Breast epithelium (tissue), 4 donors: ENCODE measurements at regions not wholly inside any gene's neighbourhood (a gene's known extent, or its start where the extent isn't known, plus 50 kb on each side); places are given as distances from the start of the nearest gene placed in this dataset.

Experiments used
- DNase-seq, 2 donors: peaks; one replicate each; pipeline ENCODE4 v3.0.0-alpha.2; 2019; ENCODE audit warnings: low spot score in 2 of 2
- H3K27ac ChIP-seq, 2 donors: fragments of 200-600 bp; sonication (generic) in 1 of 2; one replicate each; pipeline ENCODE4 v1.5.1; 2016 to 2019; ENCODE audit warnings: mild to moderate bottlenecking in 1 of 2
- H3K27me3 ChIP-seq, 2 donors: fragments of 200-600 bp; sonication (generic) in 1 of 2; one replicate each; pipeline versions ENCODE4 v1.5.1 to v1.6.0; 2017 to 2019; ENCODE audit warnings: control low read depth in 1 of 2, mild to moderate bottlenecking in 1 of 2
- H3K36me3 ChIP-seq: fragments of 200-600 bp; one replicate; pipeline ENCODE4 v1.5.1; 2019
- H3K4me1 ChIP-seq, 2 donors: fragments of 200-600 bp; sonication (generic); one replicate each; pipeline ENCODE4 v1.5.1; 2016 to 2019; ENCODE audit warnings: control low read depth in 1 of 2
- H3K4me3 ChIP-seq, 3 donors: fragments of 200-600 bp; sonication (generic); 1 replicate in 2 of 3; 2 replicates in 1 of 3; pipeline ENCODE4 v1.5.1; 2016 to 2019; ENCODE audit warnings: mild to moderate bottlenecking in 3 of 3, moderate library complexity in 2 of 3
- H3K9me3 ChIP-seq, 2 donors: fragments of 200-600 bp; sonication (generic) in 1 of 2; one replicate each; pipeline ENCODE4 v1.5.1; 2016 to 2019; ENCODE audit warnings: control low read depth in 1 of 2
- POLR2A ChIP-seq: fragments of 450-650 bp; IDR thresholded peaks from one replicate; pipeline ENCODE4 v1.6.1; 2016; ENCODE audit warnings: antibody characterized with exemption, mild to moderate bottlenecking, moderate library complexity
- POLR2AphosphoS5 ChIP-seq, 3 donors: sonication (generic); formaldehyde crosslinking; IDR thresholded peaks; one replicate each; pipeline ENCODE4 v1.6.1; 2017; ENCODE audit warnings: antibody characterized with exemption in 3 of 3
- intact Hi-C: fragments of 100-400 bp; cut with DNase I; formaldehyde crosslinking; loops from one replicate; pipeline ENCODE4 v1.15.1; 2023; ENCODE audit warnings: low total_unique reads
- TF ChIP-seq, protein P1 (sequence below), 3 donors: fragments of 450-650 bp; IDR thresholded peaks; one replicate each; pipeline ENCODE4 v1.5.1; 2016 to 2017; ENCODE audit warnings: antibody characterized with exemption in 3 of 3, mild to moderate bottlenecking in 3 of 3, moderate library complexity in 3 of 3

DNA sequence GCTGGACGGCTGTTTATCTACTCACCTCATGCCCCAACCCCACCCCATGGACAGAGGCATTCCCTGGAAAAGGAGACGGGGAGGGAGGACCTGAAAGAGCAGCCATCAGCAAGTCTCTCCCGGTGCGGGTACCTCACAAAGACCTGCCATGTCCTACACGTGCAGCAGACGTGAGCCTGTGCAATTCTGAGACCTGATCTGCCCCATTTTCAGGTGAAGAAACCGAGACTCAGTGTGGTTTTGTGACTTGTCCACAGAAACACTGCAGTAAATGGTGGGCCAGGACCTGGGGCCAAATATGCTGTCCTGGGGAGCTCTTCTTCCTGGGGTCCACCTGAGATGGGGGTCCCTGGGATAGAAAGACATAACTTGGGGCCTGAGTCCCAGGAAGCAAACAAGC, 137.0 kb upstream of the LINGO1 start:
- TF ChIP-seq POLR2A (no peak), POLR2AphosphoS5 (IDR thresholded peaks at IDR 0.05) (no peak)
- TF ChIP-seq, protein P1, sequence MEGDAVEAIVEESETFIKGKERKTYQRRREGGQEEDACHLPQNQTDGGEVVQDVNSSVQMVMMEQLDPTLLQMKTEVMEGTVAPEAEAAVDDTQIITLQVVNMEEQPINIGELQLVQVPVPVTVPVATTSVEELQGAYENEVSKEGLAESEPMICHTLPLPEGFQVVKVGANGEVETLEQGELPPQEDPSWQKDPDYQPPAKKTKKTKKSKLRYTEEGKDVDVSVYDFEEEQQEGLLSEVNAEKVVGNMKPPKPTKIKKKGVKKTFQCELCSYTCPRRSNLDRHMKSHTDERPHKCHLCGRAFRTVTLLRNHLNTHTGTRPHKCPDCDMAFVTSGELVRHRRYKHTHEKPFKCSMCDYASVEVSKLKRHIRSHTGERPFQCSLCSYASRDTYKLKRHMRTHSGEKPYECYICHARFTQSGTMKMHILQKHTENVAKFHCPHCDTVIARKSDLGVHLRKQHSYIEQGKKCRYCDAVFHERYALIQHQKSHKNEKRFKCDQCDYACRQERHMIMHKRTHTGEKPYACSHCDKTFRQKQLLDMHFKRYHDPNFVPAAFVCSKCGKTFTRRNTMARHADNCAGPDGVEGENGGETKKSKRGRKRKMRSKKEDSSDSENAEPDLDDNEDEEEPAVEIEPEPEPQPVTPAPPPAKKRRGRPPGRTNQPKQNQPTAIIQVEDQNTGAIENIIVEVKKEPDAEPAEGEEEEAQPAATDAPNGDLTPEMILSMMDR (IDR thresholded peaks at IDR 0.05) = no peak
- H3K36me3 ChIP-seq = no peaks in the 10 kb centered on the region
- no peaks in the 10 kb centered on the region for H3K4me1 ChIP-seq
- intact Hi-C loops = no loop called here
- H3K27ac ChIP-seq = no peak overlapping the region
- no peaks in the 10 kb centered on the region for H3K9me3 ChIP-seq
- no peak overlapping the region for H3K4me3 ChIP-seq
- peaks cover 0 to 7% of the 10 kb centered on the region in 2 donors for H3K27me3 ChIP-seq
- DNase-seq = no peak

DNA sequence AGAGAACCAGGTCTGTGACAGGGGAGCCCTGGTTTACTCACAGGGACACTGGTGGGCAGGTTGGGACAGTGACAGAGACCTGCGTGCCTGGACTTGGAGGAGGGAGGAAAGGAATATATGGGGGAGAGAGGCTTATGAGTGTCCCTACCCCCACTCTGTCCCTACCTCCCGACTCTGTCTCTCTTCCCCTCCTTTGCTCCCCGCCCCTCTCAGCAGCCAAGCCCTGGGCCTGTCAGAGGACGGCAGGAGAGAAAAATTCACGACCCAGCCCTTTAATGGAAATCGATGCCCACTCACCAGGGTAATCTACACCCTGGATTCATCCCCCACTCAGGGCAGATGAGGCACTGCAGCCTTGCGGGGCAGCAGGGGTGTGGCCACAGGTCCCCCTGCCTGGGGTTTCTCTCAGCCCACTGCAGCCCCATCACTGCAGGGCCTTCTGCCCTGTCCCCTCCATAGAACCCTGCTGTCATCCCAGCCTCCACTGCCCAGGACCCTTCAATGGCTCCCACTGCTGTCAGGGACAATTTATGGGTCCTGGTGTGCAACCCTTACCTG, 135.9 kb upstream of the LINGO1 start:
- Histone ChIP-seq H3K4me1 (no peaks in the 10 kb centered on the region), H3K9me3 (no peaks in the 10 kb centered on the region), H3K4me3 (no peak overlapping the region), H3K27ac (no peak overlapping the region), H3K27me3 (peaks cover 0 to 13% of the 10 kb centered on the region in 2 donors), H3K36me3 (no peaks in the 10 kb centered on the region)
- TF ChIP-seq, protein P1 (IDR thresholded peaks at IDR 0.05) = no peak
- no peak for TF ChIP-seq POLR2AphosphoS5 (IDR thresholded peaks at IDR 0.05)
- no peak for TF ChIP-seq POLR2A
- intact Hi-C loops = no loop called here
- DNase-seq = no peak

DNA sequence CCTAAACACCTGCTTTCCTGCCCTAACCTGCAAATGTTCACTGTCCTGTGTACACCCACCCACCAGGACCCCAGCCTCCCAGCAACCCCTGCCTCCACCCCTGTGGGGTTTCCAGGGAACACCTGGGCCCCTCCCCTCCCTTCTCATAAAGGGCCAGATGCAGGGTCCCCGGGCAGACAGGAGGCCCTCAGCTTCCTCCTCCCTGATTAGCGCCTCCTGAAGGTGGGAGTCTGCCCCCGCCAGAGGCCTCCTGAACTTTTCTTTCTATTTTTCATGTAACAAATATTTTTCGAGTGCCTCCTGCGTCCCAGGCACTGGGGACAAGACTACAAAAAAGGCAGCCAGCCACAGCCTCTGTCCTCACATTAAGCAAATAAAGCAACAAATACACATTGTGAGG, 135.4 kb upstream of the LINGO1 start:
- Histone ChIP-seq H3K27me3 (peaks cover 0 to 18% of the 10 kb centered on the region in 2 donors), H3K27ac (no peak overlapping the region), H3K9me3 (no peaks in the 10 kb centered on the region), H3K4me1 (no peaks in the 10 kb centered on the region), H3K36me3 (no peaks in the 10 kb centered on the region), H3K4me3 (no peak overlapping the region)
- no peak for DNase-seq
- TF ChIP-seq, protein P1 (IDR thresholded peaks at IDR 0.05) = no peak
- TF ChIP-seq POLR2A (no peak), POLR2AphosphoS5 (IDR thresholded peaks at IDR 0.05) (no peak)
- intact Hi-C loops = no loop called here

DNA sequence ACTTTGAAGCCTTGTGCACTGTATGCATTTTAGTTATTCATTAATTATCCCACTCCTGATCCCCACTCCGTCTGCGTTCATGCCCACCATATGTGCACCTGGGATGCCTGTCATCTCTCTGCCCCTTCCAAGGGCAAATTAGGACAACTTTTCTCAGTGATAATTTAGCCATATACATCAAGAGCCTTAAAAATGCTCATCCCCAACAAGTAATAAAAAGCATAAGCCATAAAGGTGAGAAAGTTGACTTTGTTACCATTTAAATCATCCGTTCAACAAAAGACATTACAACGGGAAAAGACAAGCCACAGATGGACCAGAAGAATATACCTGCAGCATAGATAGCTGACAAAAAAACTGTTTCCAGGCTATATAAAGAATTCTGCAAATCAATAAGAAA, 131.4 kb upstream of the LINGO1 start:
- Histone ChIP-seq H3K27ac (no peak overlapping the region), H3K27me3 (peaks cover 0 to 17% of the 10 kb centered on the region in 2 donors), H3K4me3 (no peak overlapping the region), H3K36me3 (no peaks in the 10 kb centered on the region), H3K9me3 (no peaks in the 10 kb centered on the region), H3K4me1 (no peaks in the 10 kb centered on the region)
- TF ChIP-seq, protein P1 (IDR thresholded peaks at IDR 0.05) = no peak
- TF ChIP-seq POLR2A (no peak), POLR2AphosphoS5 (IDR thresholded peaks at IDR 0.05) (no peak)
- DNase-seq = no peak
- intact Hi-C loops = no loop called here

DNA sequence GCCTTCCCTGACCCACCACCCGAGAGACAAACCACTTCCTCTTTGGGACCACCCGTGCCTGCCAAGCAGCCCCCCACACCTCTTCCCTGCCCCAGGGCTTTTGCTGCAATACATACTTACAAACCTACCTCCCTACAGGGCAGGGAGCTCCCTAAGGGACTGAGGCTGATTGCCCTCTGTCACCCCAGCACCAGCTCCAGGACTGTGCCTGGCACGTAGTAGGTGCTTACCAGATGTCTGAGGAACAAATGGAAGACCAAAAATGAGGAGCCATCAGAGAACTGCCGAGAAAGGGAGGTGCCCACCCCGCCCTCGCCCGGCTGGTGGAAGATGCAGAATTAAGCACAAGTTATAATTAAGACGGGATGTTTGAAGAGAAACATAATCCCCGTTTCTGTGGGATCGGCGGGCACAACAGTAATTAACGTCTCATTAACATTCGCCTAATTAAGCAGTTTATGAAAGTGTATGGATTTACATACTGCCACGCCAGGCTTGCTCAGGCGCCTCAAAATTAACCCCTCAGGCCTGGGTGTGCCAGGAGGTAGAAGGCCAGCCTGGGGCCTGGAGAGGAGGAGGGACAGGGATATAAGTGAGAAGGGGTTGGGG, 130.1 kb upstream of the LINGO1 start:
- TF ChIP-seq POLR2A (no peak), POLR2AphosphoS5 (IDR thresholded peaks at IDR 0.05) (no peak)
- TF ChIP-seq, protein P1 (IDR thresholded peaks at IDR 0.05) = no peak
- intact Hi-C loops = no loop called here
- peaks cover 0 to 14% of the 10 kb centered on the region in 2 donors for H3K27me3 ChIP-seq
- no peak overlapping the region for H3K4me3 ChIP-seq
- H3K27ac ChIP-seq = no peak overlapping the region
- no peak for DNase-seq
- H3K4me1 ChIP-seq = no peaks in the 10 kb centered on the region
- no peaks in the 10 kb centered on the region for H3K9me3 ChIP-seq
- no peaks in the 10 kb centered on the region for H3K36me3 ChIP-seq
